Activated CD4-positive, alpha-beta memory T cell treated with anti-CD3 and anti-CD28 coated beads for 36 hours (primary cell): ENCODE measurements at regions not wholly inside any gene's neighbourhood (a gene's known extent, or its start where the extent isn't known, plus 50 kb on each side); places are given as distances from the start of the nearest gene placed in this dataset.
A peak's percentile ranks its signal among the peaks of the same experiment; 100 is the strongest.

Experiments
- CTCF ChIA-PET: fragments of 350-600 bp; sonication (Branson Sonifier 250); formaldehyde crosslinking; loops from one replicate; lab custom pipeline; 2021; ENCODE audit warnings: antibody characterized with exemption, inconsistent platforms; lab: Charles Lee
- POLR2A ChIA-PET: fragments of 350-600 bp; sonication (Branson Sonifier 250); formaldehyde crosslinking; loops from one replicate; lab custom pipeline; 2021; ENCODE audit warnings: antibody characterized with exemption; lab: Charles Lee
- DNase-seq: peaks from one replicate; pipeline ENCODE4 v3.0.0-alpha.2; 2020
- H3K27ac Mint-ChIP-seq: one replicate; pipeline ENCODE4 v1.8.0; 2021; ENCODE audit warnings: mixed read lengths
- H3K27me3 Mint-ChIP-seq: one replicate; pipeline ENCODE4 v1.8.0; 2021; ENCODE audit warnings: mixed read lengths
- H3K36me3 Mint-ChIP-seq: one replicate; pipeline ENCODE4 v1.8.0; 2021; ENCODE audit warnings: mixed read lengths
- H3K4me1 Mint-ChIP-seq: one replicate; pipeline ENCODE4 v1.8.0; 2021; ENCODE audit warnings: low read depth, mixed read lengths
- H3K4me3 Mint-ChIP-seq: one replicate; pipeline ENCODE4 v1.8.0; 2021; ENCODE audit warnings: mild to moderate bottlenecking, mixed read lengths
- H3K9me3 Mint-ChIP-seq: one replicate; pipeline ENCODE4 v1.8.0; 2021; ENCODE audit warnings: mixed read lengths
- intact Hi-C: fragments of 100-400 bp; cut with micrococcal nuclease; formaldehyde crosslinking; loops from one replicate; pipeline ENCODE4 v1.15.1; 2023

DNA sequence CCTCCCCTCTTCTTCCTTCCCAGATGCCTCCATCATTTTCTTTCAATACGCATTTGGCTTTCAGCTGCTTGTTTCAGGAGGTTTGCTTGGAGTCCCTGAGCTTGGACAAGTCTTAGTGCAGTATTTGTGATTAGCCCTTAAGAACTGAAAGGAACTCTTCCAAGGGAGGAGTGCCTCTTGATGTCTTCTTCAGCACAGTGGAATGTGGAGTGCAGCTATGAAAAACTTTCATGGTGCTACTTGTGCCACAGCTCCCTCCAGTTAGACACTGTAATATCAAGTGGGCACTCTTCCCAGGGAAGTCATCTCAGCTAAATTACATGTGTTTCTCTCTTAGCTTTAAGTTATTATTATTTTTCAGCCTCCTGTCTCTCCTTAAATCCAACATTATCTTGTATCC, 173.1 kb downstream of the NECTIN3 start:
- no peak for DNase-seq
- H3K27ac Mint-ChIP-seq = no peak overlapping the region
- POLR2A ChIA-PET = no interaction called here
- H3K9me3 Mint-ChIP-seq = peaks cover 23% of the 10 kb centered on the region
- intact Hi-C loops = no loop called here
- H3K36me3 Mint-ChIP-seq = peaks cover 4% of the 10 kb centered on the region
- no peaks in the 10 kb centered on the region for H3K27me3 Mint-ChIP-seq
- peaks cover 2% of the 10 kb centered on the region for H3K4me1 Mint-ChIP-seq
- H3K4me3 Mint-ChIP-seq = no peak overlapping the region
- CTCF ChIA-PET = no interaction called here

DNA sequence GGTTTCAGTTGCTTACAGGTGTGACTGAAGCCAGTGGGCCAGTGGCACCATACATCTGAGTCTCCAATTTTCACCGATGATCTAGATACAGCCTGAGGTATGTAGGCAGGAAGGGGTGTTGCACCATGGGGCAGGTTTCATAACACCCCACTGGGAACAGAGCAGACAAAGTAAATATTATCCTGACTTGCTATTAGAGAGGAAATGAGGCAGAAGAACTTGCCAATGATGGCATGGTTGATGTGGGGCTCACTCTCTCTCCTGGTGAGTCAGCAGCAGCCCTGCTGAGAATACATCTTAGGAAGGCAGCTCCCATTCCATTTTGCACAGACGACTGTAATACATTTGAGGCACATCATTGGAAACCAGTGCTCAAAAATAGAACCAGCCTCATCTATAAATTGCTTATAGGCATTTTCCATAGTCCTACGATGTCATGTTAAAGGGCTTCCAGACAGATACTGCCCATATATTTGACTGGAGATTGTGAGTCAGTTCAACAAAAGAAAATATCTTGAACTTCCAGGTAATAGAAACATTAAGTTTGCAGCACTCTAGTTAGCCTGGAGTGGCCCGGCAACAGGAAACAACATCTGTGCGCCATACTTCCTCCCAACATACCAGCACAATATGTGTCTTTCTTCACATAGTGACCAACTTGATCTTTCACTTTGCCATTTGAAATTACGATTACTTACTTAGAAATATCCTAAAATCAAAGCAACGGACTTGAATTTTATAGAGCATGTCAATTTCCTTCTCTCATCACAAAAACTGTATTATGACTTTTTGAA, 175.5 kb downstream of the NECTIN3 start:
- Mint-ChIP-seq H3K4me1 (no peaks in the 10 kb centered on the region), H3K36me3 (no peaks in the 10 kb centered on the region), H3K27me3 (no peaks in the 10 kb centered on the region), H3K27ac (no peak overlapping the region), H3K4me3 (no peak overlapping the region), H3K9me3 (peaks cover 15% of the 10 kb centered on the region)
- ChIA-PET POLR2A (no interaction called here), CTCF (no interaction called here)
- intact Hi-C loops = no loop called here
- DNase-seq = no peak

DNA sequence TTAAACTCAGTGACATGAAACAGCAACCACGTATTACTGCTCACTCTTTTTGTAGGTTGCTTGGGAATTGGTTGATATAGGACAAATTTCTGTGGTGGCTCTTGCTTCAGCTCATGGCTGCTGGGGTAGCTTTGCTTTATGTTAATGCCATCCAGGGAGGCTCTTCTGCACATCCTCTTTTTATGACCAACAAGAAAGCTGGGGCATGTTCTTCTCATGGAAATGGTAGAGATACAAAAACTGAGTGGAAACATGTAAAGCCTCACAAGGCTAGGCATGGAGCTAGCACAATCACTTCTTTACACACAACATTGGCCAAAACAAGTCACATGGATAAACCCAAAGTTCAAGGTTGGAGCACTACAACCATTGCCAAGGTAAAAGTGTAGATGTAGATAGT, 176.8 kb downstream of the NECTIN3 start:
- H3K4me3 Mint-ChIP-seq = no peak overlapping the region
- ChIA-PET POLR2A (no interaction called here), CTCF (interaction anchor here (0.8 kb wide), 1 partner anchor 89 kb away, joined by 3 read pairs; no protein-coding TSS in a partner anchor)
- no peaks in the 10 kb centered on the region for H3K4me1 Mint-ChIP-seq
- H3K36me3 Mint-ChIP-seq = no peaks in the 10 kb centered on the region
- no peak for DNase-seq
- H3K9me3 Mint-ChIP-seq = peaks cover 8% of the 10 kb centered on the region
- no peak overlapping the region for H3K27ac Mint-ChIP-seq
- H3K27me3 Mint-ChIP-seq = no peaks in the 10 kb centered on the region
- intact Hi-C loops = no loop called here

DNA sequence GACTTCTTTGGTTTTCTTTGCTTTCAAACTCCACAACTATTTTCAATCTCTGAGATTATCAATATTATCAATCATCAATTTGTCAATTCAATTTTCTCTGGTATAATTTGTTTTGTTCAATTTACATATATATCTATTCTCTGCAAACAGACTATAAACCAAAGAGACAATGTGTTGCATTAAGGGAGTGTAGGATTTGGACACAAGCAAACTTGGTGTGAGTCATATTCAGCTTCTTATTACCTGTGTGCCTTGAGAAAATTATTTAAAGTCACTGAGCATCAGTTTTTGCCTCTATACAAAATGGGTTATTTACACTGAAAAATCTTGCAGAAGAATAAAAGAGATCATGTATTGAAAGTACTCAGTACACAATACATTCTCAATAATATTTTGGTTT, 177.8 kb downstream of the NECTIN3 start:
- Mint-ChIP-seq H3K27ac (no peak overlapping the region), H3K27me3 (no peaks in the 10 kb centered on the region), H3K9me3 (peaks cover 2% of the 10 kb centered on the region), H3K4me1 (no peaks in the 10 kb centered on the region), H3K36me3 (no peaks in the 10 kb centered on the region), H3K4me3 (no peak overlapping the region)
- ChIA-PET CTCF (no interaction called here), POLR2A (no interaction called here)
- DNase-seq = no peak
- intact Hi-C loops = no loop called here

DNA sequence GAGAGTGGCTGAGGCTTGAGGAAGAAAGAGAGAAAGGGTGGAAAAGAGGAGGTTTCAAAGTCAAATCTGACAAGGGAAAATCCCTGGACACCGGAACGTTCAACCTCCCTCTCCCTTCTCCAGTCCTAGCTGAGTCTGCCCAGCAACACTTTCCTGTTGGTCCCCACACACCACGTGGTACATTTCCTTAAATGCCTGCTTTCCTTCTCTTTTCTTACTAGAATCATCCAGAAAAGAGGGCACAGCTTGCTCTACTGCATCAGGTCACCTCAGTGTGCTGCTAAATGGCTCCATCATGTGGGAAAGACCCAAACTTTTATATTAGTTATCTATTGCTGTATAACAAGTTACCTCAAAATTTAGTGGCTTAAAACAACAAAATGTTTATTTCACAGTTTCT, 181.2 kb downstream of the NECTIN3 start:
- intact Hi-C loops = loop anchor here (10.0 kb wide), 1 partner anchor 178 kb away; the partner anchor contains the start of gene NECTIN3
- Mint-ChIP-seq H3K4me1 (no peaks in the 10 kb centered on the region), H3K9me3 (peaks cover 2% of the 10 kb centered on the region), H3K27ac (no peak overlapping the region), H3K4me3 (no peak overlapping the region), H3K36me3 (no peaks in the 10 kb centered on the region), H3K27me3 (peaks cover 3% of the 10 kb centered on the region)
- ChIA-PET POLR2A (no interaction called here), CTCF (no interaction called here)
- DNase-seq = no peak

DNA sequence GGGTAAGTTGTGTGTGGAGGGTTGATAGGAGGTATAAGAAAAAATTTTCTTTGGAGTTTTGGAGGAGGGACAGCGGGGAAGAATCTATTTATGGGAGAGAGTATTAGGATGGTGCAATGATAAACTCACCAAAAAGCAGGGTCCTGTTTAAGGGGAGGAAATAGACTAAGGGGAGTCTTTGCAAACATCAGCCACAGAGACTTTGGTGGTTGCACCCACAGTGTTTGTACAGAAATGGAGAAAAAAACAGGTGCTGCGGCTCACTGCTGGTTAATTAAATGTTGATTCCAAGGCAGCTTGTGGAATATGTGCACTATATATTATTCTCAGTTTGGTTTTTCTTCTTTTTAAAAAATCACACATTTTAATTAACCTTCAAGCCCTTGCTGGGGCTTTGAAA, 182.1 kb downstream of the NECTIN3 start:
- Mint-ChIP-seq H3K36me3 (no peaks in the 10 kb centered on the region), H3K27ac (no peak overlapping the region), H3K4me3 (no peak overlapping the region), H3K27me3 (peaks cover 3% of the 10 kb centered on the region), H3K4me1 (no peaks in the 10 kb centered on the region), H3K9me3 (no peaks in the 10 kb centered on the region)
- CTCF ChIA-PET = no interaction called here
- no peak for DNase-seq
- intact Hi-C loops = loop anchor here (10.0 kb wide), 1 partner anchor 179 kb away; the partner anchor contains the start of gene NECTIN3
- POLR2A ChIA-PET = no interaction called here

DNA sequence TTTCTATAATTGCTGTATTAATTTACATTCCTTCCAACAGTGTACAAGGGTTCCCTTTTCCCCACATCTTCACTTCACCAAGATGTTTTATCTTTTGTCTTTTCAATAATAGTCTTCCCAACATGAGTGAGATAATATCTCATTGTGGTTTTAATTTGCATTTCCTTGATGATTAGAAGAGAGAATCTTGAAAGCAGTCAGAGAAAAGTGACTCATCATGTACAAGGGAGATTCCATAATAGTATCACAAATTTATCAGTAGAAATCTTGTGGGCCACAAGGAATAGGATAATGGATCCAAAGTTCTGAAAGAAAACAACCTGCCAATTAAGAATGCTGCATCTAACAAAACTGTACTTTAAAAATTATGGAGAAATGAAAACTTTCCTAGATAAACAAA, 189.3 kb downstream of the NECTIN3 start:
- peaks cover 4% of the 10 kb centered on the region for H3K27me3 Mint-ChIP-seq
- H3K36me3 Mint-ChIP-seq = peaks cover 5% of the 10 kb centered on the region
- H3K9me3 Mint-ChIP-seq = peaks cover 9% of the 10 kb centered on the region
- POLR2A ChIA-PET = no interaction called here
- no peak for DNase-seq
- no peak overlapping the region for H3K4me3 Mint-ChIP-seq
- CTCF ChIA-PET = no interaction called here
- intact Hi-C loops = loop anchor here (5.0 kb wide), 1 partner anchor 76 kb away; no protein-coding TSS in a partner anchor
- H3K4me1 Mint-ChIP-seq = peaks cover 13% of the 10 kb centered on the region
- H3K27ac Mint-ChIP-seq = no peak overlapping the region

DNA sequence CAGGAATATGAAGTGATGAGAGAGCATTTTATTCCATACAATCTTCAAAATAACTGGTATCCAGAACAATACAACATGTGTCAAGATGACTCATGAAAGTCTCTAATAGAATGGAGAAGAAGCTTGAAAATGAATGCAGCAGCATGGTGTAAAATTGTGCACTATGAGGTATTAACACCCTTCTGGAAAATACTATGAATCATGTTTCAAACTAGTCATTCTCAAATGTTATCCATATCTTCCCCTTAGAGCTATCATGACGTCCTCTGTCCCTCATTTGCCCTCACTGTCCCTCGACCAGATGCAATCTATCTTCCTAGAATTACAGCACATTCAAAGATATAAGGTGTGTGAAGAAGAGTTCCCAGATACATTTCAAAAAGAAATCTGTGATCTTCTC, 198.2 kb downstream of the NECTIN3 start:
- no peaks in the 10 kb centered on the region for H3K4me1 Mint-ChIP-seq
- no peaks in the 10 kb centered on the region for H3K36me3 Mint-ChIP-seq
- ChIA-PET POLR2A (no interaction called here), CTCF (no interaction called here)
- intact Hi-C loops = no loop called here
- no peak for DNase-seq
- H3K27ac Mint-ChIP-seq = no peak overlapping the region
- H3K9me3 Mint-ChIP-seq = peaks cover 5% of the 10 kb centered on the region
- no peaks in the 10 kb centered on the region for H3K27me3 Mint-ChIP-seq
- no peak overlapping the region for H3K4me3 Mint-ChIP-seq

DNA sequence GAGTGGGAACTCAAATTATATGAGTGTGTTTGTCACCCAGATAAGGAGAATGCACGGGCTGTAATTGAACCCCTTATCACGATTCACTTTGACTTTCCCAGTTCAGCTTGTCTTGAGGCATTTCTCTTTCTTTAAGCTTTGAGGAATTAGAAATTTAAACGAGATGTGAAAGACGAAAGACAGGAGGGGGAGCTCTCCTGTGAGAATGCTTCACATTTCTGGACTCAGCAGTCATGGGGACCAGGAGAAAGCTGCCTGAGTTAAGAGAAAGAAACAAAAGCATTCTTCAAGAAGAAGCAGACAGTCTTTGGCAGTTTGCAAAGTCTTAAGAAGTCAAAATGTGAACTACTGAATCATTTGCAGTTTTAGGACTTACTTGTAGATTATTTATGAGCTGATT, 205.6 kb downstream of the NECTIN3 start:
- H3K4me1 Mint-ChIP-seq = peaks cover 3% of the 10 kb centered on the region
- H3K36me3 Mint-ChIP-seq = no peaks in the 10 kb centered on the region
- no peak for DNase-seq
- POLR2A ChIA-PET = no interaction called here
- no peak overlapping the region for H3K27ac Mint-ChIP-seq
- H3K9me3 Mint-ChIP-seq = no peaks in the 10 kb centered on the region
- CTCF ChIA-PET = interaction anchor here (1.2 kb wide), 1 partner anchor 60 kb away, joined by 3 read pairs; no protein-coding TSS in a partner anchor
- intact Hi-C loops = no loop called here
- no peaks in the 10 kb centered on the region for H3K27me3 Mint-ChIP-seq
- H3K4me3 Mint-ChIP-seq = no peak overlapping the region

DNA sequence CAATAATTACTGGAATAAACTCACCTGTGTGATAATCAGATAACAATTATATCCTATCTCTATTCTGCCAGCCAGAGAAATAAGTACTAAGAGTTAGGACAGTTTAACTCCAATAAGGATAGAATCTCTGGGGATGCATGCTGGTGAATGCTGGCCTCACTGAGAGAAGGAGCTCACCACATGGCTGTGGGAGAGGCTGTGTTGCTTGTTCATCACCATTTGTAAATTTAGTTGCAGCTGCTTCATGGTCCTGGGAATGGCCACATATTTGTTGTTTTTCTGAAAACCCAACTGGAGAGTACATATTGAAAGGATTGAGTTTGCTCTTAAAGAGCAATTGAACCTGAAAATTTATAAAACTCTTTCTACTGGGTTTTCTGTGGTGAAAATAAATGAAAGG, 207.3 kb downstream of the NECTIN3 start:
- CTCF ChIA-PET = interaction anchor here (1.0 kb wide), 1 partner anchor 59 kb away, joined by 3 read pairs; no protein-coding TSS in a partner anchor
- no peaks in the 10 kb centered on the region for H3K9me3 Mint-ChIP-seq

DNA sequence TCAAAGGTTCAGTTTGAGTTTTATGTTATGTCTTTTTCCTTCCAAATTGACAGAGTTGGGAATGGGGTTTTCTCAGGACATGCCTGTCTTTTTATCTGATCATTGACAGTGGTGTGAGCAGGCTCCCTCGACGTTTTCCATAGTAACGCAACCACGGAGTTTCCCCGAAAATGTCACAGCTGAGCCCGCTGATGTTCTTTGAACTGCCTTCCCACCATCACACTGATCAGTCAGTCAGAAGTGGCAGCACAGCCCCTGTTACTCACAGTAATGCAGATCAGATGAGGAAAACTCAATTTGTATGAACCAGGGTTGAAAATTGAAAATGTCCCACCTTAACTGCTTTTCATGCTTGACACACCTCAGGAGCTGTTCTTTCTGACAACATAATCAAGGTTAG, 210.4 kb downstream of the NECTIN3 start:
- H3K36me3 Mint-ChIP-seq = no peaks in the 10 kb centered on the region
- H3K27ac Mint-ChIP-seq = no peak overlapping the region
- DNase-seq = peak; percentile 13
- H3K4me3 Mint-ChIP-seq = no peak overlapping the region
- ChIA-PET CTCF (no interaction called here), POLR2A (no interaction called here)
- H3K9me3 Mint-ChIP-seq = no peaks in the 10 kb centered on the region
- H3K4me1 Mint-ChIP-seq = no peaks in the 10 kb centered on the region
- no peaks in the 10 kb centered on the region for H3K27me3 Mint-ChIP-seq
- intact Hi-C loops = no loop called here

More for the DNA sequence above, 207.3 kb downstream of the NECTIN3 start:
- no peak for DNase-seq
- POLR2A ChIA-PET = no interaction called here
- Mint-ChIP-seq H3K27ac (no peak overlapping the region), H3K27me3 (no peaks in the 10 kb centered on the region), H3K36me3 (no peaks in the 10 kb centered on the region), H3K4me3 (no peak overlapping the region), H3K4me1 (peaks cover 3% of the 10 kb centered on the region)
- intact Hi-C loops = no loop called here

DNA sequence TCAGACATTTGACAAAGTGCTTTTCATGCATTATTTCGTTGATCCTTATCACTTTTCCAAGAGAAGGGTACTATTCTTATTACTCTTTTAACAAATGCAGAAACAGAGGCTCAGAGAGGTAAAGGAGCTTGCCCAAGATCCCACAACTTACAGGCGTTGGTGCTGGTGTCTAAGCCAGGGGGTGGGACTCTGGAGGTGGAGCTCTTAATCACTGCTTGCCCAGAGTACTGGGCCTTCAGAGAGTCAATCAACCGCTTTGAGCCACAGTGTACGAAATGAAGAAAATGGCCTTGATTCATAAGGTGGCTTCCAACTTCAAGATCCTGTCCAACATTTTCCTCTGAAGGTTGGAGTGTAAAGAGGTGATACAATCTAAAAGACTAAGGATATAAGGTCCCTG, 211.5 kb downstream of the NECTIN3 start:
- POLR2A ChIA-PET = no interaction called here

More for the DNA sequence above, 211.5 kb downstream of the NECTIN3 start:
- no peak overlapping the region for H3K4me3 Mint-ChIP-seq
- no peaks in the 10 kb centered on the region for H3K27me3 Mint-ChIP-seq
- no peak overlapping the region for H3K27ac Mint-ChIP-seq
- H3K9me3 Mint-ChIP-seq = no peaks in the 10 kb centered on the region
- intact Hi-C loops = no loop called here
- CTCF ChIA-PET = no interaction called here
- H3K4me1 Mint-ChIP-seq = no peaks in the 10 kb centered on the region
- DNase-seq = no peak
- no peaks in the 10 kb centered on the region for H3K36me3 Mint-ChIP-seq
